Smooth muscle cell (in vitro differentiated cells): ENCODE measurements at regions not wholly inside any gene's neighbourhood (a gene's known extent, or its start where the extent isn't known, plus 50 kb on each side); places are given as distances from the start of the nearest gene placed in this dataset.

Experiments
- DNase-seq: peaks from one replicate; lab custom pipeline; 2025; ENCODE audit not compliant: unreplicated experiment; lab: John Stamatoyannopoulos, UW
- H2AFZ ChIP-seq: fragments of 200-600 bp; sonication (generic); 2 replicates; pipeline ENCODE4 v1.6.0; 2016; ENCODE audit warnings: antibody characterized with exemption, low read depth, mild to moderate bottlenecking
- H3F3A ChIP-seq: fragments of 200-600 bp; sonication (generic); 2 replicates; pipeline ENCODE4 v1.6.0; 2017; ENCODE audit warnings: antibody characterized with exemption, low read depth
- H3K27ac ChIP-seq: fragments of 200-600 bp; sonication (generic); 2 replicates; pipeline ENCODE4 v1.5.1; 2016; ENCODE audit warnings: low read depth, mild to moderate bottlenecking
- H3K27me3 ChIP-seq: fragments of 200-600 bp; sonication (generic); 2 replicates; pipeline ENCODE4 v1.6.1; 2016; ENCODE audit warnings: low read depth, mild to moderate bottlenecking
- H3K36me3 ChIP-seq: fragments of 200-600 bp; sonication (generic); 2 replicates; pipeline ENCODE4 v1.5.1; 2016; ENCODE audit warnings: low read depth
- H3K4me1 ChIP-seq: fragments of 200-600 bp; sonication (generic); 2 replicates; pipeline ENCODE4 v1.5.1; 2016; ENCODE audit warnings: low read depth
- H3K4me2 ChIP-seq: fragments of 200-600 bp; sonication (generic); 2 replicates; pipeline ENCODE4 v1.6.0; 2016; ENCODE audit warnings: mild to moderate bottlenecking
- H3K4me3 ChIP-seq: fragments of 200-600 bp; sonication (generic); 2 replicates; pipeline ENCODE4 v1.5.1; 2016; ENCODE audit warnings: mild to moderate bottlenecking
- H3K79me2 ChIP-seq: fragments of 200-600 bp; sonication (generic); 2 replicates; pipeline ENCODE4 v1.6.0; 2016; ENCODE audit warnings: low read depth, mild to moderate bottlenecking
- H3K9ac ChIP-seq: fragments of 200-600 bp; sonication (generic); 2 replicates; pipeline ENCODE4 v1.6.0; 2016; ENCODE audit warnings: low read depth
- H3K9me3 ChIP-seq: fragments of 200-600 bp; sonication (generic); replicated peaks from 2 replicates; pipeline ENCODE4 v1.5.1; 2016; ENCODE audit warnings: low read depth
- H4K20me1 ChIP-seq: fragments of 200-600 bp; sonication (generic); 2 replicates; pipeline ENCODE4 v1.6.0; 2016; ENCODE audit warnings: low read depth
- WGBS: methylation state at CpG from one replicate; pipeline ENCODE4 v1.1.7; 2016; ENCODE audit warnings: low lambda C conversion rate; 5-methylcytosine and 5-hydroxymethylcytosine counted together
- TF ChIP-seq, protein P1 (sequence below): fragments of 200-600 bp; sonication (generic); IDR thresholded peaks from 2 replicates; pipeline ENCODE4 v1.5.1; 2017; ENCODE audit warnings: borderline replicate concordance, mild to moderate bottlenecking, antibody characterized with exemption; ENCODE audit not compliant: insufficient read depth, poor library complexity, severe bottlenecking

GRCh38 chr10:27388761-27389399 is 115.2 kb upstream of the RAB18 start:
- Histone ChIP-seq H3K4me2 (no peak overlapping the region), H4K20me1 (no peaks in the 10 kb centered on the region), H3K9me3 (no peaks in the 10 kb centered on the region), H3K9ac (no peak overlapping the region), H3K4me3 (no peak overlapping the region), H3K4me1 (no peaks in the 10 kb centered on the region), H3K27ac (no peak overlapping the region), H3K27me3 (no peaks in the 10 kb centered on the region), H2AFZ (no peak overlapping the region), H3K79me2 (no peaks in the 10 kb centered on the region), H3K36me3 (no peaks in the 10 kb centered on the region), H3F3A (no peaks in the 10 kb centered on the region)
- 81% methylated on average over 4 of the region's 4 CpGs for WGBS
- TF ChIP-seq, protein P1, sequence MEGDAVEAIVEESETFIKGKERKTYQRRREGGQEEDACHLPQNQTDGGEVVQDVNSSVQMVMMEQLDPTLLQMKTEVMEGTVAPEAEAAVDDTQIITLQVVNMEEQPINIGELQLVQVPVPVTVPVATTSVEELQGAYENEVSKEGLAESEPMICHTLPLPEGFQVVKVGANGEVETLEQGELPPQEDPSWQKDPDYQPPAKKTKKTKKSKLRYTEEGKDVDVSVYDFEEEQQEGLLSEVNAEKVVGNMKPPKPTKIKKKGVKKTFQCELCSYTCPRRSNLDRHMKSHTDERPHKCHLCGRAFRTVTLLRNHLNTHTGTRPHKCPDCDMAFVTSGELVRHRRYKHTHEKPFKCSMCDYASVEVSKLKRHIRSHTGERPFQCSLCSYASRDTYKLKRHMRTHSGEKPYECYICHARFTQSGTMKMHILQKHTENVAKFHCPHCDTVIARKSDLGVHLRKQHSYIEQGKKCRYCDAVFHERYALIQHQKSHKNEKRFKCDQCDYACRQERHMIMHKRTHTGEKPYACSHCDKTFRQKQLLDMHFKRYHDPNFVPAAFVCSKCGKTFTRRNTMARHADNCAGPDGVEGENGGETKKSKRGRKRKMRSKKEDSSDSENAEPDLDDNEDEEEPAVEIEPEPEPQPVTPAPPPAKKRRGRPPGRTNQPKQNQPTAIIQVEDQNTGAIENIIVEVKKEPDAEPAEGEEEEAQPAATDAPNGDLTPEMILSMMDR = no peak
- DNase-seq = no peak

DNA sequence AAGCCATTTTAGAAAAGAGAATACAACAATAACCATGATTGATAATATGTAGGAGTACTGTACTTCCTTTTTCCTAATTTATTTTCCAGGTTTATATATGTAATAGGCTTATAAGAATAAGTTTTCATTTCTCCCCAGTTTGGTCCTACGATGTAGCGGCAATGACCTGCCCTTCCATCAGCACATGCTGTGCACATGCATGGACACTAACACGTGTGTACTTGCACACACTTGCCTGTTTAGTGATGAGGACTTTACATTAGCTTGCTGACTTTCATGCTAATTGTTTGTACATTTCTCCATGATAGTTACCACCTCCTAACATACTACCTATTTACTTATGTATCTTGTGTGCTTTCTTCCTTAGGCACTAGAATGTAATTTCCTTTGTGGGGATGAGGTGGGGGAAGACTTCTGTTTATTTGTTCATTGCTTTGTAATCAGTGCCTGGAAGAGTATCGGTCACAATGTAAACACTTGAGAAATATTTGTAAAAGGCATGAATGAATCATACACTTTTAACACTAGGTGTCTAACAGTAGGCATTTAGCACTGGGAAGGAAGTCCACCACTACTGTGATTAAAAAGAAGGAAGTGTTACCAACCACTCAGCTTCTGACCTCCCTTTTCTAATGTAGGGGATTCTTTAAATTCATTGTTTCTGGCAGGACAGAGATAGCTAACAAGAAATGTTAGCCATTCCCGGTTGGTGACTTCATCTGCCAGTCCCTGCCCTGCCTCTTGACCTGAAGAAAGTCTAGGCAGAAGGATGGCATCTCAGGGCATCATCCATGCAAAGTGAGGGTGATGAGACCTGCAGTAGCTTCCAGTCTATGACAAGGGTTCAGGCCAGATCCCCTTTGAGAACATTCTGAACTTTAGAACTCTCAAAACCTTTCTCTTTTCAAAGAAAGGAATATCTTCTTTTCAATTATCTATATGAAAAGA is 120.2 kb upstream of the RAB18 start:
- Histone ChIP-seq H2AFZ (no peak overlapping the region), H3K9me3 (no peaks in the 10 kb centered on the region), H3K4me2 (no peak overlapping the region), H3F3A (no peaks in the 10 kb centered on the region), H3K27ac (no peak overlapping the region), H3K79me2 (no peaks in the 10 kb centered on the region), H3K4me1 (no peaks in the 10 kb centered on the region), H3K4me3 (no peak overlapping the region), H3K27me3 (no peaks in the 10 kb centered on the region), H3K9ac (no peak overlapping the region), H4K20me1 (no peaks in the 10 kb centered on the region), H3K36me3 (no peaks in the 10 kb centered on the region)
- 71% methylated on average over 5 of the region's 5 CpGs for WGBS
- DNase-seq = no peak
- TF ChIP-seq, protein P1 = no peak

DNA sequence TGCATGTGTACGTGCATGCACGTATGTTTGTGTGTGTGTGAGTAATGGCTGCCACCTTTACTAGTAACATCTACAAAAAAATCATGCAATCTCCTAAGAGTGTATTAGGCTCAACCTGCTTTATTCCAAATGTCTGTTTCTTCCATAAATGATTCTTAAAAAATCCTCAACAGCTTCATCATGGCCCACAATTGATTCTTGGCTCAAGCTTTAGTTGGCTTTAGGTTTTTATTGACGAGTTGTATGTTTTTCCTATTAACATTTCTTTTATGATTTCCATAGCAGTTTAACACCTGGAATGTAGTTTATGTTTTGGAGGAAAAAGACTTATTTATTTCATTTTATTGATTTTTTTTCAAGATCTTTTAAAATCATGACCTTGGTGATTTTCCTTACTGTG is 121.9 kb upstream of the RAB18 start:
- no peak overlapping the region for H3K4me3 ChIP-seq
- TF ChIP-seq, protein P1 = no peak
- no peak for DNase-seq
- H3K27me3 ChIP-seq = no peaks in the 10 kb centered on the region
- no peaks in the 10 kb centered on the region for H3F3A ChIP-seq
- no peak overlapping the region for H2AFZ ChIP-seq
- no peaks in the 10 kb centered on the region for H4K20me1 ChIP-seq
- H3K4me1 ChIP-seq = no peaks in the 10 kb centered on the region
- H3K9ac ChIP-seq = no peak overlapping the region
- H3K9me3 ChIP-seq = no peaks in the 10 kb centered on the region
- no peak overlapping the region for H3K27ac ChIP-seq
- H3K36me3 ChIP-seq = no peaks in the 10 kb centered on the region
- no peak overlapping the region for H3K4me2 ChIP-seq
- no peaks in the 10 kb centered on the region for H3K79me2 ChIP-seq
- 90% methylated on average over 3 of the region's 3 CpGs for WGBS
